Peyer's patch (tissue), 4 donors: ENCODE measurements at regions not wholly inside any gene's neighbourhood (a gene's known extent, or its start where the extent isn't known, plus 50 kb on each side); places are given as distances from the start of the nearest gene placed in this dataset.

ENCODE experiments used
- CTCF ChIP-seq, 6 experiments: fragments of 450-650 bp in 4 of 6; fragments of 200-600 bp in 2 of 6; sonication (generic) in 1 of 6; IDR thresholded peaks; one replicate each; pipeline ENCODE4 v1.5.1; 2017 to 2019; ENCODE audit warnings: antibody characterized with exemption in 6 of 6, mild to moderate bottlenecking in 3 of 6, moderate library complexity in 1 of 6
- POLR2A ChIP-seq, 2 donors: fragments of 450-650 bp; IDR thresholded peaks; one replicate each; pipeline ENCODE4 v1.5.1; 2017; ENCODE audit warnings: antibody characterized with exemption in 2 of 2, mild to moderate bottlenecking in 2 of 2, moderate library complexity in 2 of 2

- TF ChIP-seq CTCF (IDR thresholded peaks at IDR 0.05): peak; percentile 11 to 44 (median 40)
- no peak for TF ChIP-seq POLR2A (IDR thresholded peaks at IDR 0.05)
These were observed 75.1 kb upstream of the DUSP22 start for GRCh38 chr6:217048-217659.
